IPS-15b (cell line): ENCODE measurements at regions not wholly inside any gene's neighbourhood (a gene's known extent, or its start where the extent isn't known, plus 50 kb on each side); places are given as distances from the start of the nearest gene placed in this dataset.
"Not testable (repeated sequence)": the region's sequence is repeated elsewhere in the genome, so short reads cannot be mapped to it uniquely, and the experiment has no call there.

Experiments used
- H3K27me3 ChIP-seq: one replicate; pipeline ENCODE4 v1.6.1; 2013; ENCODE audit warnings: low read length; ENCODE audit not compliant: control insufficient read depth, insufficient read depth
- H3K36me3 ChIP-seq: one replicate; pipeline ENCODE4 v1.6.1; 2013; ENCODE audit warnings: low read length; ENCODE audit not compliant: control insufficient read depth, insufficient read depth
- H3K4me1 ChIP-seq: one replicate; pipeline ENCODE4 v1.6.1; 2013; ENCODE audit warnings: mild to moderate bottlenecking, low read length; ENCODE audit not compliant: control insufficient read depth, insufficient read depth
- H3K4me3 ChIP-seq: one replicate; pipeline ENCODE4 v1.5.1; 2013; ENCODE audit warnings: low read depth, low read length
- H3K9ac ChIP-seq: one replicate; pipeline ENCODE4 v1.6.1; 2013; ENCODE audit warnings: low read depth, mild to moderate bottlenecking, low read length
- H3K9me3 ChIP-seq: one replicate; pipeline ENCODE4 v1.6.1; 2013; ENCODE audit warnings: mild to moderate bottlenecking, low read length; ENCODE audit not compliant: control insufficient read depth, insufficient read depth

DNA sequence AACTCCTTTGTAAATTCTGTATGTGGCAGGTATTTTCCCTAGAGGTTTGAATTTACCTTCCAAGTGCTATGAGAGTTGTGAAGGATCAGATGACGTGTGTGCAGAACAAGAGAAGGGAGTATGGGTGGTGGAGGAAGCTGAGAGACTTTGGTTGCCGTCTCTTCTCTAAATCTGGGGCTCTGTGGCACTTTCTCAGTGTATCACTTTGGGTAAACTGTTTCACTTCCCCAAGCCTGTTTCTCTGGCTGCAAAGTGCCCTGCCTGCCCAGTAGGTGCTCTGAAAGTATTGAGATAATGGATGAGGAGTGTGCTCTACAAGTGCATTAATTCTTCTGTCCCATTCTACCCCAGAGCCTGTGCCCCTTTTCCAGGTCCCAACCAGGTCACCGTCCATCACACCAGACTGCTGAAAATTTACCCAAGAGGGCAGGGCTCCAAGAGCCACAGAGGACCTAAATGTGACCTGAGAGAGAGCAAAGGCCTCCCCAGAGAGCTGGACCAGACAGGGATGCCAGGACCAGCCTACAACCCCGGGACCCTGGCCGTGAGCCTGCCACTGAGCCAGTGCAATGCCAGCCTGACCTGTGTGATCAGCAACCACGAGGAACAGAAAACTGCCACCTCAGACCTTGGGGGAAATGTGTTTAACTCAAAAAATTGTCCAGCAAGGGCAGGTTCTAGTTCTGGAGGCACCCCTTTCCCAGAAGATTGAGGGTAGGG lies 131.6 kb upstream of the ETV3 start:
- Histone ChIP-seq H3K36me3 (no peaks in the 10 kb centered on the region), H3K9me3 (no peaks in the 10 kb centered on the region), H3K9ac (no peak overlapping the region), H3K4me3 (no peak overlapping the region), H3K27me3 (peaks cover 33% of the 10 kb centered on the region), H3K4me1 (peaks cover 11% of the 10 kb centered on the region)

DNA sequence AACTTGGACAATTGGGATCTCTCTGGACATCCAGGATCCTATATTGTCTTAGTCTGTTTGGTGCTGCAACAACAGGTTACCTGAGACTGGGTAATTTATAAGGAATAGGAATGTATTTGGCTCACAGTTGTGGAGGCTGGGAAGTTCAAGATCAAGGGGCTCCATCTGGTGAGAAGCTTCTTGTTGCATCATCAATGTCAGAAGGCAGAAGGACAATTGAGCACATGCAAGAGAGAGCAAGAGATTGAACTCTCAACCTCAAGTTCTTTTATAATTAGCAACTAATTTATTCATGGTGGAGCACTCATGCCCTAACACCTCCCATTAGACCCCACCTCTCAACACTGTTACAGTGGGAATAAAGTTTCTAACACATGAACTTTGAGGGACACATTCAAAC lies 124.7 kb upstream of the ETV3 start:
- Histone ChIP-seq H3K4me3 (no peak overlapping the region), H3K36me3 (no peaks in the 10 kb centered on the region), H3K9ac (no peak overlapping the region), H3K4me1 (no peaks in the 10 kb centered on the region), H3K27me3 (no peaks in the 10 kb centered on the region), H3K9me3 (no peaks in the 10 kb centered on the region)

DNA sequence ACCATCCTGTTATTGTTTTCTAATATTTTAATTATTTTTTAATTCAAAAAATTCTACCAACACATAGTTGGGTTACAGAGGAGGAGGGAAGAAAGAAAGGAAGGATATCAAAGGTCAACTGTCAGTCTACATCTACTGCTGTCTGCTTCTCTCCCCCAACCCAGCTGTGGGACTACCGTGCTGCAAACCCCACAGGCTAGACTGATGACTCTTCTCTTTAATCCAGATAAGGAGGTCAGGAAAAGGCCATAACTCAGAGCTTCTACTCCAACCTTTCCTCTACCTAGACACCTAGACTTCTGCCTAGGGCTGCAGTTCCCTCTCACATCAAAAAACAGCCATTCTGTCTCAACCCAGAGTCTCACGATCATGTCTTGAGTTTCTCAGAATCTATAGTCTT lies 124.2 kb upstream of the ETV3 start:
- no peaks in the 10 kb centered on the region for H3K9me3 ChIP-seq
- no peak overlapping the region for H3K9ac ChIP-seq
- H3K36me3 ChIP-seq: no peaks in the 10 kb centered on the region
- no peaks in the 10 kb centered on the region for H3K4me1 ChIP-seq
- no peak overlapping the region for H3K4me3 ChIP-seq
- no peaks in the 10 kb centered on the region for H3K27me3 ChIP-seq

DNA sequence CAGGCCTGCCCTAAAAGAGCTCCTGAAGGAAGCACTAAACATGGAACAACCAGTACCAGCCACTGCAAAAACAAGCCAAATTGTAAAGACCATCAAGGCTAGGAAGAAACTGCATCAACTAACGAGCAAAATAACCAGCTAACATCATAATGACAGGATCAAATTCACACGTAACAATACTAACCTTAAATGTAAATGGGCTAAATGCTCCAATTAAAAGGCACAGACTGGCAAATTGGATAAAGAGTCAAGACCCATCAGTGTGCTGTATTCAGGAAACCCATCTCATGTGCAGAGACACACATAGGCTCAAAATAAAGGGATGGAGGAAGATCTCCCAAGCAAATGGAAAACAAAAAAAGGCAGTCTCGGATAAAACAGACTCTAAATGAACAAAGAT lies 117.7 kb upstream of the ETV3 start:
- H3K9ac ChIP-seq, H3K36me3 ChIP-seq, H3K9me3 ChIP-seq, H3K4me1 ChIP-seq, H3K27me3 ChIP-seq, H3K4me3 ChIP-seq: not testable (repeated sequence)

DNA sequence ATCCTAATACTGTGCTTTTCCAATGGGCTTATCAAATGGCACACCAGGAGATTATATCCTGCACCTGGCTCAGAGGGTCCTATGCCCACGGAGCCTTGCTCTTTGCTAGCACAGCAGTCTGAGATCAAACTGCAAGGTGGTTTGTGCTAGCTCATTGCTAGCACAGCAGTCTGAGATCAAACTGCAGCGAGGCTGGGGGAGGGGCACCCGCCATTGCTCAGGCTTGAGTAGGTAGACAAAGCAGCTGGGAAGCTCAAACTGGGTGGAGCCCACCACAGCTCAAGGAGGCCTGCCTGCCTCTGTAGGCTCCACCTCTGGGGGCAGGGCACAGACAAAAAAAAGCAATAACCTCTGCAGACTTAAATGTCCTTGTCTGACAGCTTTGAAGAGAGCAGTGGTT lies 116.0 kb upstream of the ETV3 start:
- H3K27me3 ChIP-seq, H3K9ac ChIP-seq, H3K4me1 ChIP-seq, H3K9me3 ChIP-seq, H3K4me3 ChIP-seq, H3K36me3 ChIP-seq: not testable (repeated sequence)

DNA sequence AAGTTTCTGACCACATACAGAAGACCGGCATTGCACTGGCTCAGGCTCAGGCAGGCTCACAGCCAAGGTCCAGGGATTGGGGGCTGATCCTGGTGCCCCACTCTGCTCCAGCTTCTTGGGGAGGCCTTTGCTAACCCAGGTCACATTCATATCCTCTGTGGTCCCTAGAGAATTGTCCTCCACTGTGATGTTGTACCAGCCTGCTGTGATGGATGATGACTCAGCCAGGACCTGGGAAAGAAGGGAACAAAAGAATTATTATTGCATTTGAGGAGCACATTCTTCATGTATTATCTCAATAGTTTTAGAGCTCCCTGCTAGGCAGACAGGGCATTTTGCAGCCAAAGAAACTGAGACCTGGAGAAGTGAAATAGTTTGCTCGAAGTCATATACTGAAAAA lies 114.3 kb upstream of the ETV3 start:
- H3K4me1 ChIP-seq: no peaks in the 10 kb centered on the region
- no peak overlapping the region for H3K9ac ChIP-seq
- H3K4me3 ChIP-seq: no peak overlapping the region
- peaks cover 3% of the 10 kb centered on the region for H3K9me3 ChIP-seq
- no peaks in the 10 kb centered on the region for H3K36me3 ChIP-seq
- no peaks in the 10 kb centered on the region for H3K27me3 ChIP-seq

DNA sequence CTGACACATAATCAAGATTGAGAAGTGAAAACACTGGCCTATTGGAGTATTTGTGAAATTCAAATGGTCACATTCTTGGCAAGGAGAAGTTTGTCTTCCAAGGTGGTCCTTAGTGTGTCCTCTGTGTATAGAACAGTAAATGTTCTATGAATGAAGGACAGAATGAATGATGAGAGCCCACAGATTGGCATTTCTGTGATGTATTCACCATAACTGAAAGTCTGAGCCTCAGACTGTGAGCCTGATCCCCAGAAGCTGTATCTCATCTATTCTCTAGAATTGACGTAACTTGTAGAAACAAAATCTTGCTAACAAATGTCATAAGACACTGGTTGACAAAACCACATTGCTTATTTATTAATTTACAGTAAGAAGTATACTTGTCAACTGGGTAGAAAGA lies 111.5 kb upstream of the ETV3 start:
- Histone ChIP-seq H3K27me3 (no peaks in the 10 kb centered on the region), H3K9me3 (peaks cover 3% of the 10 kb centered on the region), H3K4me1 (no peaks in the 10 kb centered on the region), H3K4me3 (no peak overlapping the region), H3K36me3 (no peaks in the 10 kb centered on the region), H3K9ac (no peak overlapping the region)

DNA sequence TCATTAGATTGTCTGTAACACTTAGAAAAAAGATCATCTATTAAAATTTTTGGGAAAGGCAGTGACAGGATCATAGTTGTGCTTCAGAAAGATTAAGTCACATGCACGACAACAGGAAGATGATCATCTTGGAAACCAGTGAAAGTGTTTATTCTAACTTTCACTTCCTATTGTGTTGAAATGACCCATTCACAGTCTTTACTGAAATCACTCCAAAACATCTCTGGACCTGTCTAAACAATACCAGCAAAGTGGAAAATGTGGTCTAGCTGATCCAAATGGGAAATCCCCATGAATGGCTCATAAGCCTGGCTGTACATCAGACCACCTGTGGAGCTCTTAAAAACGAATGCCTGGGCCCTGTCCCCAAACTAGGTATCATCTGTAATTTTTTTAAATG lies 111.1 kb upstream of the ETV3 start:
- H3K9me3 ChIP-seq: peaks cover 3% of the 10 kb centered on the region
- H3K4me3 ChIP-seq: no peak overlapping the region
- no peak overlapping the region for H3K9ac ChIP-seq
- H3K27me3 ChIP-seq: no peaks in the 10 kb centered on the region
- H3K4me1 ChIP-seq: no peaks in the 10 kb centered on the region
- H3K36me3 ChIP-seq: no peaks in the 10 kb centered on the region

DNA sequence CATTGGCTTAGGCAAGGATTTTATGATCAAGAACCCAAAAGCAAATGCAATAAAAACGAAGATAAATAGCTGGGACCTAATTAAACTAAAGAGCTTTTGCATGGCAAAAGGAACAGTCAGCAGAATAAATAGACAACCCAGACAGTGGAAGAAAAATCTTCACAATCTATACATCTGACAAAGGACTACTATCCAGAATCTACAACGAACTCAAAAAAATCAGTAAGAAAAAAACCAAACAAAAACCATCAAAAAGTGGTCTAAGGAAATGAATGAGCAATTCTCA lies 109.5 kb upstream of the ETV3 start:
- H3K4me3 ChIP-seq, H3K27me3 ChIP-seq, H3K9ac ChIP-seq, H3K4me1 ChIP-seq, H3K9me3 ChIP-seq, H3K36me3 ChIP-seq: not testable (repeated sequence)

DNA sequence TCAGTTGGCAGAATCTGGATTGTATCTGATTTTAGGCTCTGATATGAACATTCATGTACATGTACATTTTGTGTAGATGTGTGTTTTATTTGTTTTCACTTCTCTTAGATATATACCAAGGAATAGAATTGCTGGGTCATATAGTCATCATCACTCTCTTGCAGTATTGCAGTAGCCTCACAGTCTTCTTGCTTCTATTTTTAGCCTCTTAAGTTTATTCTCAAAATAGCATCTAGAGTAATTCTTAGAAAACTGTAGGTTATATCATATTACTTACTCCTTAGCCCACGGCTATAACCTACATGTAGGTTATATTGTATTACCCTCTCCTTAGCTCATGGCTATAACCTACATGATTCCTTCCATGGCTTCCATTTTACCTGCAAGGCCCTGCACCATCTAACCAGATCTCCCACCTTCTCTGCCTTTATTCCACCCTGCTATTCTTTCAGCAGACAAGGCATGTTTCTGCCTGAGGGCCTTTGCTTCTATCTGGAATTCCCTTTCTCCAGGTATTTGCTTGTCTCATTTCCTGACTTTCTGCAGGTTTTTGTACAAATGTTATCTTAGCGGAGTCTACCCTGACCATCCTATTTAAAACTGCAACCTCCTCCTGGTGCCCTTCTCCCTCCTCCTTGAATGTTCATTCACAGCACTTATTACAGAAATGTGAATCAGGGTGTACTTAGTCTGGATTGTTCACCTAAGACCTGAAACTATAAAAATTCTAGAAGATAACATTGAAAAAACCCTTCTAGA lies 109.0 kb upstream of the ETV3 start:
- Histone ChIP-seq H3K9ac (no peak overlapping the region), H3K4me3 (no peak overlapping the region), H3K27me3 (no peaks in the 10 kb centered on the region), H3K4me1 (no peaks in the 10 kb centered on the region), H3K9me3 (no peaks in the 10 kb centered on the region), H3K36me3 (no peaks in the 10 kb centered on the region)

DNA sequence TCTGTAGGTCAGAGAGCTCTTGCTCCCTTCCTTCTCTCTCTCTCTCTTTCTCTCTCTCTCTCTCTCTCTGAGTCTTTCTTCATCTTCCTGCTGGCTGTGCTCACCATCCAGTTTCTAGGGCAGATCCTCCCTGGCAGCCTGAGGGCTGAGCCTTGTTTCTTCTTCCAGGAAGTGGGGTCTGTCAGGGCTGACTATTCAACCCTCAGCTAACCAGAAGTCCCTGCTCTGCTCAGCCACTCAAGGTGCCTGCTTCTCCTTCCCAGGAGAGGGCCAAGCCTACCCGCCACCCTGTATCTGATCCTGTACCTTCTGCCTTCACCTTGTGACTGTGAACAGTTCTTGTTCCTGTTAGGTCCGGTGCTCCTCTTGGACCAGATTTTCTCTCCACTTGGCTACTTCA lies 107.6 kb upstream of the ETV3 start:
- H3K9ac ChIP-seq: no peak overlapping the region
- peaks cover 3% of the 10 kb centered on the region for H3K4me1 ChIP-seq
- H3K9me3 ChIP-seq: no peaks in the 10 kb centered on the region
- H3K27me3 ChIP-seq: no peaks in the 10 kb centered on the region
- H3K4me3 ChIP-seq: no peak overlapping the region
- H3K36me3 ChIP-seq: no peaks in the 10 kb centered on the region

DNA sequence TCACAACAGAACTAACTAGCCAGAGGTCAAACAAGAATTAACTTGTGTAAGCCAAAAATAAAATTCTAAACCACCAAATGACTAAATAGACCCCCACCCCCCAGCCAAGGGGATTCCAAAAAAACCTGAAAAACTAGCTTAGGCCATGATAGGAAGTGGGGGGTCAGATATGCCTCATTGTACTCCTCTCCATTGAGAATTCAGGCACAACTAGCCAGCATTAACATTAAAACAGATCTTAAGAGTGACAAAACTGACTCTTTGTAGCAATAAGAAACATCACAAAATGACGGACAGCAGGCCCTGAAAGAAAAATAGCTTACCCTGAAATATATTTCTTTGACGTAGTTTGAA lies 103.0 kb upstream of the ETV3 start:
- Histone ChIP-seq H3K27me3 (no peaks in the 10 kb centered on the region), H3K36me3 (no peaks in the 10 kb centered on the region), H3K4me3 (no peak overlapping the region), H3K9me3 (no peaks in the 10 kb centered on the region), H3K4me1 (peaks cover 20% of the 10 kb centered on the region), H3K9ac (no peak overlapping the region)
